ENCODE measurements at regions not wholly inside any gene's neighbourhood (a gene's known extent, or its start where the extent isn't known, plus 50 kb on each side); places are given as distances from the start of the nearest gene placed in this dataset.

- DNase-seq (ENCODE audit: extremely low spot score, unreplicated experiment), result no peak
- TF ChIP-seq CTCF (IDR thresholded peaks at IDR 0.05), result no peak
- H3K4me1 Mint-ChIP-seq (ENCODE audit: unreplicated experiment), result no peaks in the 10 kb centered on the region
- no peaks in the 10 kb centered on the region for H3K36me3 Mint-ChIP-seq (ENCODE audit: unreplicated experiment)
- peaks cover 12% of the 10 kb centered on the region for H3K9me3 Mint-ChIP-seq (ENCODE audit: unreplicated experiment)
- H3K4me3 Mint-ChIP-seq (ENCODE audit: unreplicated experiment), result no peak overlapping the region
- H3K27ac Mint-ChIP-seq (ENCODE audit: unreplicated experiment), result no peak overlapping the region
- no peaks in the 10 kb centered on the region for H3K27me3 Mint-ChIP-seq (ENCODE audit: unreplicated experiment)
These were observed 278.1 kb downstream of the CYRIA start for GRCh38 chr2:16387461-16387984.

GRCh38 chr2:16386431-16386830, 279.2 kb downstream of the CYRIA start:
- H3K36me3 Mint-ChIP-seq (ENCODE audit: unreplicated experiment), result no peaks in the 10 kb centered on the region
- H3K4me3 Mint-ChIP-seq (ENCODE audit: unreplicated experiment), result no peak overlapping the region
- no peak for TF ChIP-seq CTCF (IDR thresholded peaks at IDR 0.05)

DNA sequence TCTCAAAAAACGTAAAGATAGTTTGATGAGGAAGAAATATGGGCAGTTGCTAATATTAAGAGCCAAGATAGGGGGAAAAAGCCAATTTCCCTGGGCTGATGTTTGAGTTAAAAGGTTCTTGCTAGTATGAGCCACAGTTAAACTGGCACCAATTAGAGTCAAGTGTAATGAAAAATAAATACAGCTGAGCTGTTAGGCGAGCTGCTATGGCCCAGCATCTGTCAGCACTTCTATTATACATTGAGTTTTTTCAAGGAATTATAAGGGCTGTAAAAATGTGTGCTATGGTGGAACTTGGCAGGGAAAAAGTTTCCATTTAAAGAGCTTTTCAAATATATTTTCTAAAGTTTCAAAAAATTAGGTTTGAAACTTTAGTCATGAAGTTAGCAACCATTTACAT, 279.6 kb downstream of the CYRIA start:
- Mint-ChIP-seq H3K36me3 (ENCODE audit: unreplicated experiment) (no peaks in the 10 kb centered on the region), H3K4me1 (ENCODE audit: unreplicated experiment) (no peaks in the 10 kb centered on the region), H3K9me3 (ENCODE audit: unreplicated experiment) (peaks cover 8% of the 10 kb centered on the region), H3K27me3 (ENCODE audit: unreplicated experiment) (no peaks in the 10 kb centered on the region), H3K27ac (ENCODE audit: unreplicated experiment) (no peak overlapping the region), H3K4me3 (ENCODE audit: unreplicated experiment) (no peak overlapping the region)
- TF ChIP-seq CTCF (IDR thresholded peaks at IDR 0.05), result no peak
- DNase-seq (ENCODE audit: extremely low spot score, unreplicated experiment), result no peak

More at GRCh38 chr2:16386431-16386830, 279.2 kb downstream of the CYRIA start:
- Mint-ChIP-seq H3K27ac (ENCODE audit: unreplicated experiment) (no peak overlapping the region), H3K4me1 (ENCODE audit: unreplicated experiment) (no peaks in the 10 kb centered on the region), H3K9me3 (ENCODE audit: unreplicated experiment) (peaks cover 8% of the 10 kb centered on the region), H3K27me3 (ENCODE audit: unreplicated experiment) (no peaks in the 10 kb centered on the region)
- DNase-seq (ENCODE audit: extremely low spot score, unreplicated experiment), result no peak

- no peaks in the 10 kb centered on the region for H3K36me3 Mint-ChIP-seq (ENCODE audit: unreplicated experiment)
- no peak for DNase-seq (ENCODE audit: extremely low spot score, unreplicated experiment)
- no peak overlapping the region for H3K4me3 Mint-ChIP-seq (ENCODE audit: unreplicated experiment)
- H3K9me3 Mint-ChIP-seq (ENCODE audit: unreplicated experiment), result peaks cover 8% of the 10 kb centered on the region
- H3K27me3 Mint-ChIP-seq (ENCODE audit: unreplicated experiment), result no peaks in the 10 kb centered on the region
- no peak overlapping the region for H3K27ac Mint-ChIP-seq (ENCODE audit: unreplicated experiment)
- TF ChIP-seq CTCF (IDR thresholded peaks at IDR 0.05), result no peak
- H3K4me1 Mint-ChIP-seq (ENCODE audit: unreplicated experiment), result no peaks in the 10 kb centered on the region
These were observed 280.3 kb downstream of the CYRIA start for GRCh38 chr2:16385341-16385740.

GRCh38 chr2:16383411-16383810, 282.2 kb downstream of the CYRIA start:
- Mint-ChIP-seq H3K4me3 (ENCODE audit: unreplicated experiment) (no peak overlapping the region), H3K27me3 (ENCODE audit: unreplicated experiment) (no peaks in the 10 kb centered on the region), H3K9me3 (ENCODE audit: unreplicated experiment) (peaks cover 8% of the 10 kb centered on the region), H3K27ac (ENCODE audit: unreplicated experiment) (no peak overlapping the region), H3K36me3 (ENCODE audit: unreplicated experiment) (no peaks in the 10 kb centered on the region), H3K4me1 (ENCODE audit: unreplicated experiment) (no peaks in the 10 kb centered on the region)
- DNase-seq (ENCODE audit: extremely low spot score, unreplicated experiment), result no peak
- TF ChIP-seq CTCF (IDR thresholded peaks at IDR 0.05), result no peak

All from osteocyte (in vitro differentiated cells).